ENCODE measurements at regions not wholly inside any gene's neighbourhood (a gene's known extent, or its start where the extent isn't known, plus 50 kb on each side); places are given as distances from the start of the nearest gene placed in this dataset.

- no peak for DNase-seq (ENCODE audit: low read depth)
- H3K4me3 ChIP-seq (ENCODE audit: low read depth, low read length) = no peak overlapping the region
- no peak for TF ChIP-seq CTCF (IDR thresholded peaks at IDR 0.05; ENCODE audit: insufficient read depth, low read length)
Measured at GRCh38 chr2:125371867-125372266, 1284.1 kb upstream of the GYPC start.

- no peak for DNase-seq (ENCODE audit: low read depth)
- no peak for TF ChIP-seq CTCF (IDR thresholded peaks at IDR 0.05; ENCODE audit: insufficient read depth, low read length)
- H3K4me3 ChIP-seq (ENCODE audit: low read depth, low read length) = no peak overlapping the region
Measured at GRCh38 chr2:125373293-125373692, 1282.7 kb upstream of the GYPC start.

- no peak for TF ChIP-seq CTCF (IDR thresholded peaks at IDR 0.05; ENCODE audit: insufficient read depth, low read length)
- DNase-seq (ENCODE audit: low read depth) = no peak
- no peak overlapping the region for H3K4me3 ChIP-seq (ENCODE audit: low read depth, low read length)
Measured at GRCh38 chr2:125386074-125386473, 1269.9 kb upstream of the GYPC start.

GRCh38 chr2:125397535-125398251 lies 1258.3 kb upstream of the GYPC start:
- DNase-seq (ENCODE audit: low read depth) = no peak
- no peak overlapping the region for H3K4me3 ChIP-seq (ENCODE audit: low read depth, low read length)
- no peak for TF ChIP-seq CTCF (IDR thresholded peaks at IDR 0.05; ENCODE audit: insufficient read depth, low read length)

GRCh38 chr2:125398738-125399524 lies 1257.0 kb upstream of the GYPC start:
- H3K4me3 ChIP-seq (ENCODE audit: low read depth, low read length) = no peak overlapping the region
- no peak for TF ChIP-seq CTCF (IDR thresholded peaks at IDR 0.05; ENCODE audit: insufficient read depth, low read length)
- no peak for DNase-seq (ENCODE audit: low read depth)

- no peak for TF ChIP-seq CTCF (IDR thresholded peaks at IDR 0.05; ENCODE audit: insufficient read depth, low read length)
- peak; percentile 89 for DNase-seq (ENCODE audit: low read depth)
- H3K4me3 ChIP-seq (ENCODE audit: low read depth, low read length) = no peak overlapping the region
Measured at GRCh38 chr2:125405816-125406215, 1250.1 kb upstream of the GYPC start.

Measured in fibroblast of the aortic adventitia (primary cell).